ENCODE measurements at regions not wholly inside any gene's neighbourhood (a gene's known extent, or its start where the extent isn't known, plus 50 kb on each side); places are given as distances from the start of the nearest gene placed in this dataset.

- H3K27me3 ChIP-seq (ENCODE audit: insufficient read depth, low read length): no peaks in the 10 kb centered on the region
- ChIA-PET RAD21 (ENCODE audit: low non-redundant PET in 1 of 2, low total read pairs in 2 of 2, uncharacterized antibody in 2 of 2, unreplicated experiment in 2 of 2) (no interaction called here), CTCF (no interaction called here), POLR2A (no interaction called here)
- H3K79me2 ChIP-seq (ENCODE audit: insufficient read depth, low read length): no peaks in the 10 kb centered on the region
- H3K36me3 ChIP-seq (ENCODE audit: control insufficient read depth in 1 of 2, insufficient read depth in 2 of 2, low read length in 2 of 2): no peaks in the 10 kb centered on the region
- intact Hi-C loops (cut with micrococcal nuclease): no loop called here
- H3K4me2 ChIP-seq (ENCODE audit: low read length): no peak overlapping the region
- TF ChIP-seq JUND (IDR thresholded peaks at IDR 0.05): no peak
- no peak for TF ChIP-seq ZBTB33 (IDR thresholded peaks at IDR 0.05; ENCODE audit: extremely low read depth, insufficient replicate concordance, low read length)
- TF ChIP-seq EZH2 (IDR thresholded peaks at IDR 0.05): no peak
- no peak for TF ChIP-seq FOSL1 (IDR thresholded peaks at IDR 0.05; ENCODE audit: low read depth)
- no peak for TF ChIP-seq EZH2phosphoT487 (IDR thresholded peaks at IDR 0.05; ENCODE audit: borderline replicate concordance)
- TF ChIP-seq SP1 (IDR thresholded peaks at IDR 0.05; ENCODE audit: low read depth): no peak
- TF ChIP-seq CEBPB (IDR thresholded peaks at IDR 0.05; ENCODE audit: low read depth): no peak
- H2AFZ ChIP-seq (ENCODE audit: low read depth, low read length, poor library complexity, severe bottlenecking): no peak overlapping the region
- no peak overlapping the region for H3K9ac ChIP-seq (ENCODE audit: low read length)
- no TSS peak for BruUV-seq (replicated peaks)
- H3K4me3 ChIP-seq (replicated peaks in 1 of 2; ENCODE audit: low read depth in 1 of 2, low read length in 2 of 2): no peak overlapping the region
- no peak for ATAC-seq
- peaks cover 0 to 3% of the 10 kb centered on the region in 2 experiments; a peak in 2 of 4 replicates for H3K4me1 ChIP-seq (ENCODE audit: control insufficient read depth in 1 of 2, insufficient read depth in 2 of 2, low read length in 2 of 2)
- no peaks in the 10 kb centered on the region for H3K9me3 ChIP-seq (ENCODE audit: control insufficient read depth in 1 of 2, insufficient read depth in 1 of 2, low read depth in 1 of 2, low read length in 2 of 2)
- no peaks in the 10 kb centered on the region for H3K9me2 ChIP-seq (ENCODE audit: insufficient read depth)
- H3K27ac ChIP-seq (ENCODE audit: low read depth, low read length): no peak overlapping the region
- no peaks in the 10 kb centered on the region for H4K20me1 ChIP-seq (ENCODE audit: insufficient read depth)
- DNase-seq (ENCODE audit: low read depth, low spot score): no peak
These were observed 655.9 kb upstream of the IGFBP3 start for GRCh38 chr7:46576950-46577349.

DNA sequence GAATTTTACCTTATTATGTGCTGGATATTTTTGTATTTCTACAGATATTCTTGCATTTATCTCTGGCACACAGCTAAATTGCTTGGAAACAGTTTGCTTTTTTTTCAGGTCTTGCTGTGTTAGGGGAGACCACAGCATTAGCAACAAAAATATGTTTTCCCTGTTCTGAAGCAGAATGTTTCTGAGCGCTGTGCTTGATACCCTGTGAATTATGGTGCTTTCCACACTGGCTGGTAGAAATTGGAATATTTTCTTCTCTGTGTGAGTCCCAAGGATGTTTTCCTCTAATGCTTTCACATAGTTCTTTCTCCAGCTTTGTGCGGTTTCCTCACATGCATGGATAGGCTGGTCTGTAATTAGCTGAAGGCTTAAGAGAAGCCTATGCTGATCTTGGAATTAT, 651.6 kb upstream of the IGFBP3 start:
- Histone ChIP-seq H3K27me3 (ENCODE audit: insufficient read depth, low read length) (no peaks in the 10 kb centered on the region), H3K4me1 (ENCODE audit: control insufficient read depth in 1 of 2, insufficient read depth in 2 of 2, low read length in 2 of 2) (peaks cover 17 to 42% of the 10 kb centered on the region in 2 experiments), H3K4me2 (ENCODE audit: low read length) (no peak overlapping the region), H3K4me3 (replicated peaks in 1 of 2; ENCODE audit: low read depth in 1 of 2, low read length in 2 of 2) (no peak overlapping the region), H3K9me2 (ENCODE audit: insufficient read depth) (no peaks in the 10 kb centered on the region), H4K20me1 (ENCODE audit: insufficient read depth) (no peaks in the 10 kb centered on the region), H3K9ac (ENCODE audit: low read length) (no peak overlapping the region), H3K36me3 (ENCODE audit: control insufficient read depth in 1 of 2, insufficient read depth in 2 of 2, low read length in 2 of 2) (no peaks in the 10 kb centered on the region), H3K9me3 (ENCODE audit: control insufficient read depth in 1 of 2, insufficient read depth in 1 of 2, low read depth in 1 of 2, low read length in 2 of 2) (no peaks in the 10 kb centered on the region), H2AFZ (ENCODE audit: low read depth, low read length, poor library complexity, severe bottlenecking) (no peak overlapping the region), H3K27ac (ENCODE audit: low read depth, low read length) (no peak overlapping the region), H3K79me2 (ENCODE audit: insufficient read depth, low read length) (no peaks in the 10 kb centered on the region)
- DNase-seq (ENCODE audit: low read depth, low spot score) (no peak), ATAC-seq (no peak)
- POLR2A ChIA-PET: no interaction called here
- TF ChIP-seq ZNF274 (IDR thresholded peaks at IDR 0.05; ENCODE audit: low read depth, low read length) (no peak), YY1 (IDR thresholded peaks at IDR 0.05; ENCODE audit: extremely low read depth, insufficient replicate concordance, low read depth, low read length) (no peak), ELF1 (IDR thresholded peaks at IDR 0.05; ENCODE audit: borderline replicate concordance, low read depth) (no peak), POLR2A (IDR thresholded peaks at IDR 0.05; ENCODE audit: borderline replicate concordance, extremely low read depth, insufficient read depth, insufficient read length) (no peak), CEBPB (IDR thresholded peaks at IDR 0.05; ENCODE audit: low read depth) (no peak), JUND (IDR thresholded peaks at IDR 0.05) (no peak), SRF (IDR thresholded peaks at IDR 0.05; ENCODE audit: low read depth) (no peak), EZH2phosphoT487 (IDR thresholded peaks at IDR 0.05; ENCODE audit: borderline replicate concordance) (no peak), EGR1 (IDR thresholded peaks at IDR 0.05; ENCODE audit: low read depth) (no peak), FOSL1 (IDR thresholded peaks at IDR 0.05; ENCODE audit: low read depth) (no peak)
- TF ChIP-seq, protein P1, sequence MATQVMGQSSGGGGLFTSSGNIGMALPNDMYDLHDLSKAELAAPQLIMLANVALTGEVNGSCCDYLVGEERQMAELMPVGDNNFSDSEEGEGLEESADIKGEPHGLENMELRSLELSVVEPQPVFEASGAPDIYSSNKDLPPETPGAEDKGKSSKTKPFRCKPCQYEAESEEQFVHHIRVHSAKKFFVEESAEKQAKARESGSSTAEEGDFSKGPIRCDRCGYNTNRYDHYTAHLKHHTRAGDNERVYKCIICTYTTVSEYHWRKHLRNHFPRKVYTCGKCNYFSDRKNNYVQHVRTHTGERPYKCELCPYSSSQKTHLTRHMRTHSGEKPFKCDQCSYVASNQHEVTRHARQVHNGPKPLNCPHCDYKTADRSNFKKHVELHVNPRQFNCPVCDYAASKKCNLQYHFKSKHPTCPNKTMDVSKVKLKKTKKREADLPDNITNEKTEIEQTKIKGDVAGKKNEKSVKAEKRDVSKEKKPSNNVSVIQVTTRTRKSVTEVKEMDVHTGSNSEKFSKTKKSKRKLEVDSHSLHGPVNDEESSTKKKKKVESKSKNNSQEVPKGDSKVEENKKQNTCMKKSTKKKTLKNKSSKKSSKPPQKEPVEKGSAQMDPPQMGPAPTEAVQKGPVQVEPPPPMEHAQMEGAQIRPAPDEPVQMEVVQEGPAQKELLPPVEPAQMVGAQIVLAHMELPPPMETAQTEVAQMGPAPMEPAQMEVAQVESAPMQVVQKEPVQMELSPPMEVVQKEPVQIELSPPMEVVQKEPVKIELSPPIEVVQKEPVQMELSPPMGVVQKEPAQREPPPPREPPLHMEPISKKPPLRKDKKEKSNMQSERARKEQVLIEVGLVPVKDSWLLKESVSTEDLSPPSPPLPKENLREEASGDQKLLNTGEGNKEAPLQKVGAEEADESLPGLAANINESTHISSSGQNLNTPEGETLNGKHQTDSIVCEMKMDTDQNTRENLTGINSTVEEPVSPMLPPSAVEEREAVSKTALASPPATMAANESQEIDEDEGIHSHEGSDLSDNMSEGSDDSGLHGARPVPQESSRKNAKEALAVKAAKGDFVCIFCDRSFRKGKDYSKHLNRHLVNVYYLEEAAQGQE (IDR thresholded peaks at IDR 0.05; ENCODE audit: low read depth): no peak
- CTCF ChIA-PET: no interaction called here
- no TSS peak for BruUV-seq (replicated peaks)
- RAD21 ChIA-PET (ENCODE audit: low non-redundant PET in 1 of 2, low total read pairs in 2 of 2, uncharacterized antibody in 2 of 2, unreplicated experiment in 2 of 2): no interaction called here
- intact Hi-C loops (cut with micrococcal nuclease): no loop called here
